ENCODE measurements at regions not wholly inside any gene's neighbourhood (a gene's known extent, or its start where the extent isn't known, plus 50 kb on each side); places are given as distances from the start of the nearest gene placed in this dataset.

- Histone ChIP-seq H4K91ac (ENCODE audit: insufficient read depth, low read depth, low read length) (no peak overlapping the region), H2BK120ac (ENCODE audit: low read depth, low read length) (no peak overlapping the region), H3K4ac (ENCODE audit: low read depth, low read length) (no peak overlapping the region), H3K27ac (ENCODE audit: insufficient read depth, low read length) (no peak overlapping the region), H3K4me1 (ENCODE audit: control insufficient read depth, insufficient read depth, low read length) (no peaks in the 10 kb centered on the region), H3K18ac (ENCODE audit: low read depth, low read length) (no peak overlapping the region), H2AFZ (replicated peaks; ENCODE audit: low read length, poor library complexity) (no peak overlapping the region), H2BK15ac (ENCODE audit: low read depth, low read length) (no peak overlapping the region), H4K5ac (ENCODE audit: low read depth, low read length) (no peak overlapping the region), H3K56ac (ENCODE audit: extremely low read depth, insufficient read depth, low read length) (no peak overlapping the region), H3K4me2 (ENCODE audit: low read depth, low read length) (no peak overlapping the region), H2AK5ac (ENCODE audit: low read depth, low read length) (no peak overlapping the region), H4K8ac (ENCODE audit: low read depth in 2 of 2, low read length in 2 of 2) (no peak overlapping the region), H2BK20ac (ENCODE audit: low read depth, low read length) (no peak overlapping the region), H4K20me1 (ENCODE audit: insufficient read depth, low read length) (no peaks in the 10 kb centered on the region; the same call in 1 of the 2 replicates), H3K23ac (ENCODE audit: low read depth, low read length) (no peak overlapping the region), H3K14ac (replicated peaks; ENCODE audit: low read depth, low read length) (no peak overlapping the region), H3K4me3 (ENCODE audit: insufficient read depth, low read depth, low read length) (no peak overlapping the region), H2AK9ac (replicated peaks; ENCODE audit: low read depth, low read length, poor library complexity) (no peak overlapping the region), H3K9me3 (ENCODE audit: control insufficient read depth, insufficient read depth, low read length) (no peaks in the 10 kb centered on the region), H3K27me3 (ENCODE audit: control insufficient read depth, insufficient read depth, low read length) (peaks cover 15% of the 10 kb centered on the region), H2BK5ac (ENCODE audit: low read depth, low read length, poor library complexity, severe bottlenecking) (no peak overlapping the region), H3K9me1 (ENCODE audit: insufficient read depth, low read length) (peaks cover 3% of the 10 kb centered on the region; the same call in 1 of the 2 replicates), H3K79me1 (ENCODE audit: low read depth in 1 of 2, low read length in 2 of 2) (no peaks in the 10 kb centered on the region), H3K36me3 (ENCODE audit: control insufficient read depth, insufficient read depth, low read length) (no peaks in the 10 kb centered on the region), H3K9ac (ENCODE audit: low read depth, low read length) (no peak overlapping the region)
- no peak for ATAC-seq (ENCODE audit: low read depth)
- peak; percentile 8 for DNase-seq
- POLR2A ChIA-PET (ENCODE audit: unreplicated experiment), result no interaction called here
- TF ChIP-seq SMC3 (IDR thresholded peaks at IDR 0.05; ENCODE audit: low read depth, low read length) (no peak), RFX5 (IDR thresholded peaks at IDR 0.05; ENCODE audit: low read depth, low read length) (no peak), ELK1 (IDR thresholded peaks at IDR 0.05; ENCODE audit: borderline replicate concordance, low read depth, low read length) (no peak), MXI1 (IDR thresholded peaks at IDR 0.05; ENCODE audit: borderline replicate concordance, low read depth, low read length) (no peak), POLR2A (IDR thresholded peaks at IDR 0.05; ENCODE audit: low read depth, low read length) (no peak), FOS (IDR thresholded peaks at IDR 0.05; ENCODE audit: low read depth, low read length) (no peak), CTCF (conservative IDR thresholded peaks at IDR 0.05; ENCODE audit: low read depth, low read length) (no peak), CHD1 (IDR thresholded peaks at IDR 0.05; ENCODE audit: low read depth, low read length) (no peak), USF2 (IDR thresholded peaks at IDR 0.05; ENCODE audit: low read depth, low read length) (no peak), MAZ (IDR thresholded peaks at IDR 0.05; ENCODE audit: borderline replicate concordance, low read depth, low read length) (no peak), RAD21 (IDR thresholded peaks at IDR 0.05; ENCODE audit: low read length) (no peak), CEBPB (IDR thresholded peaks at IDR 0.05; ENCODE audit: low read depth, low read length) (no peak), MAFK (IDR thresholded peaks at IDR 0.05; ENCODE audit: low read depth, low read length) (no peak), BHLHE40 (IDR thresholded peaks at IDR 0.05; ENCODE audit: low read depth, low read length) (no peak), RCOR1 (IDR thresholded peaks at IDR 0.05; ENCODE audit: insufficient replicate concordance, low read length) (no peak)
- intact Hi-C loops (cut with micrococcal nuclease) (no loop called here), dilution Hi-C loops (cut with HindIII; ENCODE audit: low sequenced_read_pairs, unreplicated experiment) (no loop called here), in situ Hi-C loops (cut with MboI; ENCODE audit: low sequenced_read_pairs) (no loop called here)
- no CpG with 5 or more reads among the region's 2 CpGs for WGBS, 2 experiments (ENCODE audit: extremely low coverage in 2 of 2, insufficient read length in 1 of 2)
- CTCF ChIA-PET, result no interaction called here
- BruUV-seq (replicated peaks), result no TSS peak
Observed at GRCh38 chr14:22143363-22143762, 445.7 kb downstream of the DAD1 start.

Measured in IMR-90 (cell line).